AG10803 (cell line): ENCODE measurements at regions not wholly inside any gene's neighbourhood (a gene's known extent, or its start where the extent isn't known, plus 50 kb on each side); places are given as distances from the start of the nearest gene placed in this dataset.

ENCODE experiments used
- DNase-seq: peaks from one replicate; pipeline ENCODE4 v3.0.0; 2010; ENCODE audit warnings: low read depth
- H3K4me3 ChIP-seq: 2 replicates; pipeline ENCODE4 v1.5.1; 2011; ENCODE audit warnings: mild to moderate bottlenecking, low read length, control low read depth
- CTCF ChIP-seq: conservative IDR thresholded peaks from 2 replicates; pipeline ENCODE4 v1.5.1; 2011; ENCODE audit warnings: mild to moderate bottlenecking, low read length, control low read depth, inconsistent platforms

DNA sequence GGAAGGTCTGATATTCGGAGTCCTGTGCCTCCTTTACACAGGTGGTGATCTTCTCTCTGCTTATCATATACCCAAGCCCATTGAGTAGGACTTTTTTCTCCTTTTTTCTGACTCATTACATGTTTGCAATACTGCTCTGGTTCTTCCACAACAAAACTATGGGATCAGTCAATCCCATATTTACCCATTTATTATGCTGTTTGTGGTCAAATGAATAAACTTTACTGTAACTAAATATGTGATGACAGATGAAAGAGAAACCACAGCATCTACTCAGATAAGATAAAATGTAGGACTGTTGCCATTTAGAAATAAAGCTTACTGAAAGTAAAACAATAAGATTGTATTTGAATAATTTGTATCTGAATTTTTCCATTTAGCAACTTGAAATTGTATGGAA lies 958.7 kb upstream of the FAT3 start:
- TF ChIP-seq CTCF, result no peak
- no peak for DNase-seq
- H3K4me3 ChIP-seq, result no peak overlapping the region

- DNase-seq, result no peak
- no peak overlapping the region for H3K4me3 ChIP-seq
- no peak for TF ChIP-seq CTCF
Observed at GRCh38 chr11:91264481-91264880, 960.1 kb upstream of the FAT3 start.

DNA sequence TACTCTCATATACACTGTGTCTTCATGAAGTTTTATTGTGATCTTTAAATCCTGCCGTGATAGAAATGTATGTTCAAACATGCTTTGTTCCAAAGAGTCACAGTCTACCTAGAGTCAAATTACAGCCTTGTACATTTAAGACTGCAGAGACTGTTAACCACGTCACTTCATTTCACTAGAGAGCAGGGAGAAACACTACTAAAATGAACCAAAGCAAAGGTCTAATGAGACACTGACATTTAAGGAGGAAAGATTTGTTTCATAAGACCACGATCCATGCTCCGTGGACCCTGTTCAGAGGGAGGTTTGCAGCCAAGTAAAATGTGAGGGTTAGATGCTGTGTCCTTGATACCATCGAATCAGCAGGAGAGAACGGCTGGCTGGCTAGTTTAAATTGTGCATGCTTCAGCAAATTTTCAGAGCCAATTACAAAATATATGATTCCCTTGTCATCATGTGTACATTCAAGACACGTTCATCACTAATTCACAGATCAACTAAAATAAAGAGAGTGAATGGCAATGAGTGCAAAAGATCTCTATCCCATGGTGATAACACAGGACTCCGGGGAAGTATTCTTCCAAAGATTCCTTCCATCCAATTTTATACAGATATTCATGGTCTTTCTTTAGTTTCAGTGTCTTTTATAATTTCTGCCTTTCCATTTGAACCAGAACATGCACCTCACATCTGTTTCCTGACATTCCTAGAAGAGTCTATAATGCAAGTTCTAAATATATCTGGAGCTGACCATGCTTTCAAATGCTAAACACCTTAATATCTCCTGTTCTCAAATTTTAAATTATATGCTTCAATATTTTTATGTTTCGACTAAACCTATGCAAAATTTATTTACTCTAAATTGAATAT lies 960.9 kb upstream of the FAT3 start:
- DNase-seq, result no peak
- no peak for TF ChIP-seq CTCF
- no peak overlapping the region for H3K4me3 ChIP-seq

- no peak for TF ChIP-seq CTCF
- DNase-seq, result no peak
- no peak overlapping the region for H3K4me3 ChIP-seq
Observed at GRCh38 chr11:91261513-91261912, 963.1 kb upstream of the FAT3 start.

- no peak for DNase-seq
- TF ChIP-seq CTCF, result no peak
Observed at GRCh38 chr11:91258876-91259275, 965.7 kb upstream of the FAT3 start.

GRCh38 chr11:91257667-91258066 lies 967.0 kb upstream of the FAT3 start:
- TF ChIP-seq CTCF, result no peak
- H3K4me3 ChIP-seq, result no peak overlapping the region
- no peak for DNase-seq

More at GRCh38 chr11:91258876-91259275, 965.7 kb upstream of the FAT3 start:
- no peak overlapping the region for H3K4me3 ChIP-seq

- H3K4me3 ChIP-seq, result no peak overlapping the region
- DNase-seq, result no peak
- peak; percentile 30; the same call in 1 of the 2 replicates for TF ChIP-seq CTCF
Observed at GRCh38 chr11:91248199-91248807, 976.3 kb upstream of the FAT3 start.
